GM23338 (cell line): ENCODE measurements at regions not wholly inside any gene's neighbourhood (a gene's known extent, or its start where the extent isn't known, plus 50 kb on each side); places are given as distances from the start of the nearest gene placed in this dataset.

Experiments
- ATAC-seq: fragments of 200-7000 bp; cut with Tn5 transposase; 3 replicates; pipeline ENCODE4 v1.9.1; 2020
- DNase-seq: peaks from one replicate; pipeline ENCODE4 v3.0.0-alpha.2; 2015; ENCODE audit warnings: low spot score
- H2AFZ ChIP-seq: fragments of 200-600 bp; sonication (generic); 2 replicates; pipeline ENCODE4 v1.8.0; 2016; ENCODE audit warnings: antibody characterized with exemption, mild to moderate bottlenecking, moderate library complexity
- H3F3A ChIP-seq: fragments of 200-600 bp; sonication (generic); replicated peaks from 2 replicates; pipeline ENCODE4 v1.8.0; 2017; ENCODE audit warnings: antibody characterized with exemption, mixed run types, low read depth
- H3K27ac ChIP-seq: fragments of 200-600 bp; sonication (generic); 2 replicates; pipeline ENCODE4 v1.6.1; 2016; ENCODE audit warnings: low read depth
- H3K27me3 ChIP-seq: fragments of 200-600 bp; sonication (generic); 2 replicates; pipeline ENCODE4 v1.8.0; 2016; ENCODE audit warnings: mild to moderate bottlenecking, mixed run types, moderate library complexity; ENCODE audit not compliant: insufficient read depth
- H3K36me3 ChIP-seq: fragments of 200-600 bp; sonication (generic); 2 replicates; pipeline ENCODE4 v1.8.0; 2016; ENCODE audit warnings: mild to moderate bottlenecking; ENCODE audit not compliant: insufficient read depth
- H3K4me1 ChIP-seq: fragments of 200-600 bp; sonication (generic); 2 replicates; pipeline ENCODE4 v1.8.0; 2016; ENCODE audit warnings: mild to moderate bottlenecking, moderate library complexity; ENCODE audit not compliant: insufficient read depth
- H3K4me2 ChIP-seq: fragments of 200-600 bp; sonication (generic); 2 replicates; pipeline ENCODE4 v1.7.1; 2017; ENCODE audit warnings: mixed run types
- H3K4me3 ChIP-seq: fragments of 200-600 bp; sonication (generic); 2 replicates; pipeline ENCODE4 v1.6.1; 2016; ENCODE audit warnings: mixed run types
- H3K79me2 ChIP-seq: fragments of 200-600 bp; sonication (generic); replicated peaks from 2 replicates; pipeline ENCODE4 v1.8.0; 2017; ENCODE audit warnings: mild to moderate bottlenecking; ENCODE audit not compliant: insufficient read depth
- H3K9me2 ChIP-seq: fragments of 200-600 bp; sonication (generic); 2 replicates; pipeline ENCODE4 v1.8.0; 2017; ENCODE audit not compliant: insufficient read depth
- H4K20me1 ChIP-seq: fragments of 200-600 bp; sonication (generic); replicated peaks from 2 replicates; pipeline ENCODE4 v1.8.0; 2017; ENCODE audit warnings: mild to moderate bottlenecking; ENCODE audit not compliant: insufficient read depth
- H3K27ac Mint-ChIP-seq: 2 replicates; pipeline ENCODE4 v1.8.0; 2020; ENCODE audit warnings: inconsistent platforms, mild to moderate bottlenecking, moderate library complexity, mixed read lengths
- H3K27me3 Mint-ChIP-seq: 3 replicates; pipeline ENCODE4 v1.8.0; 2022; ENCODE audit warnings: low read depth, mild to moderate bottlenecking, moderate library complexity, mixed read lengths, inconsistent platforms; ENCODE audit not compliant: insufficient read depth, poor library complexity
- H3K36me3 Mint-ChIP-seq: 3 replicates; pipeline ENCODE4 v1.8.0; 2021; ENCODE audit warnings: low read depth, mild to moderate bottlenecking, inconsistent platforms, moderate library complexity, mixed read lengths
- H3K4me1 Mint-ChIP-seq: 3 replicates; pipeline ENCODE4 v1.8.0; 2020; ENCODE audit warnings: mild to moderate bottlenecking, inconsistent platforms, mixed read lengths
- H3K4me3 Mint-ChIP-seq: 3 replicates; pipeline ENCODE4 v1.8.0; 2021; ENCODE audit warnings: moderate library complexity, mild to moderate bottlenecking, inconsistent platforms, mixed read lengths
- H3K9me3 Mint-ChIP-seq: 3 replicates; pipeline ENCODE4 v1.8.0; 2020; ENCODE audit warnings: moderate library complexity, mild to moderate bottlenecking, inconsistent platforms, mixed read lengths
- CREB1 ChIP-seq: fragments of 250-450 bp; sonication (Bioruptor Pico); IDR thresholded peaks from 2 replicates; pipeline ENCODE4 v1.5.0; 2020; ENCODE audit warnings: low read depth, mild to moderate bottlenecking, moderate library complexity
- EZH2 ChIP-seq: fragments of 200-600 bp; sonication (generic); IDR thresholded peaks from one replicate; pipeline ENCODE4 v1.8.0; 2017; ENCODE audit warnings: antibody characterized with exemption, mild to moderate bottlenecking, low read depth; ENCODE audit not compliant: unreplicated experiment
- EZH2phosphoT487 ChIP-seq: fragments of 200-600 bp; sonication (generic); IDR thresholded peaks from one replicate; pipeline ENCODE4 v1.8.1; 2018; ENCODE audit warnings: antibody characterized with exemption; ENCODE audit not compliant: unreplicated experiment
- JUNB ChIP-seq: IDR thresholded peaks from one replicate; pipeline ENCODE4 v1.6.1; 2016; ENCODE audit warnings: antibody characterized with exemption; ENCODE audit not compliant: unreplicated experiment
- REST ChIP-seq: IDR thresholded peaks from one replicate; pipeline ENCODE4 v1.6.1; 2018; ENCODE audit warnings: antibody characterized with exemption; ENCODE audit not compliant: unreplicated experiment
- ZNF114 ChIP-seq: fragments of 250-450 bp; sonication (Bioruptor Pico); IDR thresholded peaks from 2 replicates; pipeline ENCODE4 v1.5.0; 2020; ENCODE audit warnings: mild to moderate bottlenecking, moderate library complexity
- ZNF331 ChIP-seq: fragments of 250-450 bp; sonication (Bioruptor Pico); IDR thresholded peaks from 2 replicates; pipeline ENCODE4 v1.5.0; 2020; ENCODE audit warnings: low read depth, mild to moderate bottlenecking, moderate library complexity
- ZNF462 ChIP-seq: fragments of 250-450 bp; sonication (Bioruptor Pico); IDR thresholded peaks from 2 replicates; pipeline ENCODE4 v1.5.0; 2020; ENCODE audit warnings: mild to moderate bottlenecking, moderate library complexity

DNA sequence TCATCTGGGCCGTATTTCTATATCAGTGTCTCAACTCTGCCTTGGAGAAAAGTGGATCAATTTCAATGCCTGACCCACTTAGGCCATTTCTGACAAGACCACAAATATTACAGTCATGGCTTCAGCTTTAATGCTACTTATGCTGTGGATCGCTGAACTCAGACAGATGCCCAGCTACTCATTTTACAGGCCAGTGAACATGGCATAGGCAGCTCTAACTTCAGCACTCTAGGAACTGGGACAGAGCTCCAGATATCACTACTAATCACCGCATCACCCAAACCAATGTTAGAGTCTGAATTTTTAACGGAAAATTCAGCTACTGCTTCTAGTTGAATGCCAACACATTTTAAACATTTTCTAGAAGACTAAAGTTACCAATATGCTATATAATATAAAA lies 809.6 kb upstream of the FRG1 start:
- Histone ChIP-seq H4K20me1 (no peaks in the 10 kb centered on the region), H3K4me1 (no peaks in the 10 kb centered on the region), H3K4me2 (no peak overlapping the region), H3K4me3 (no peak overlapping the region), H3K27me3 (no peaks in the 10 kb centered on the region), H2AFZ (no peak overlapping the region), H3K9me2 (peaks cover 4% of the 10 kb centered on the region; the same call in 1 of the 2 replicates), H3K27ac (no peak overlapping the region), H3F3A (no peaks in the 10 kb centered on the region), H3K79me2 (no peaks in the 10 kb centered on the region), H3K36me3 (no peaks in the 10 kb centered on the region)
- H3K9me3 Mint-ChIP-seq, result no peaks in the 10 kb centered on the region; the same call in 2 of the 3 replicates
- TF ChIP-seq EZH2, result no peak
- no peak for TF ChIP-seq CREB1 (CRISPR knock-in tag)
- no peak for TF ChIP-seq ZNF331 (CRISPR knock-in tag)
- TF ChIP-seq ZNF114, result no peak
- TF ChIP-seq ZNF462, result no peak
- TF ChIP-seq REST, result peak; percentile 47
- TF ChIP-seq JUNB, result no peak
- no peak for TF ChIP-seq EZH2phosphoT487
- H3K27me3 Mint-ChIP-seq, result no peaks in the 10 kb centered on the region
- ATAC-seq (no peak), DNase-seq (no peak)
- no peaks in the 10 kb centered on the region; the same call in 2 of the 3 replicates for H3K36me3 Mint-ChIP-seq
- no peak overlapping the region for H3K4me3 Mint-ChIP-seq
- no peaks in the 10 kb centered on the region for H3K4me1 Mint-ChIP-seq
- no peak overlapping the region for H3K27ac Mint-ChIP-seq
